ENCODE measurements at regions not wholly inside any gene's neighbourhood (a gene's known extent, or its start where the extent isn't known, plus 50 kb on each side); places are given as distances from the start of the nearest gene placed in this dataset.

DNA sequence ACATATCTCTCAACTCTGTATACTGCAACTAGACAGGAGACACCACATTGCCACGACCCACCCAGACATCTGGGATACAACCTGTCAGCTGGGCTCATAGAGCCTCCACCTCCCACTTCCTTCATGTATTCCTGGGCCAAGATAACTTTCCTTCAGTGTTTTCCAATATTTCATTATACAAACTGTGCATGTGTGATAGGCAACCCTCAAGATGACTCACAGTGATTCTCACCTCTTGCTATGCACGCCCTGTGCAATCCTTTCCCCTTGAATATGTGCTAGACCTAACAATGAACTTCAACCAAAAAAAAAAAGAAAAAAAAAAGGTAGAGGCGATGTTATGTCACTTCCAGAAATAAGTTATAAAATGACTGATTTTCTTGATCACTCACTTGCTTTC lies 138.0 kb upstream of the ALCAM start:
- H3K9me3 ChIP-seq = no peaks in the 10 kb centered on the region
- no peak for ATAC-seq
- no peak overlapping the region for H3K4me3 ChIP-seq
- no peaks in the 10 kb centered on the region for H3K4me1 ChIP-seq (ENCODE audit: low read depth)
- TF ChIP-seq, protein P1, sequence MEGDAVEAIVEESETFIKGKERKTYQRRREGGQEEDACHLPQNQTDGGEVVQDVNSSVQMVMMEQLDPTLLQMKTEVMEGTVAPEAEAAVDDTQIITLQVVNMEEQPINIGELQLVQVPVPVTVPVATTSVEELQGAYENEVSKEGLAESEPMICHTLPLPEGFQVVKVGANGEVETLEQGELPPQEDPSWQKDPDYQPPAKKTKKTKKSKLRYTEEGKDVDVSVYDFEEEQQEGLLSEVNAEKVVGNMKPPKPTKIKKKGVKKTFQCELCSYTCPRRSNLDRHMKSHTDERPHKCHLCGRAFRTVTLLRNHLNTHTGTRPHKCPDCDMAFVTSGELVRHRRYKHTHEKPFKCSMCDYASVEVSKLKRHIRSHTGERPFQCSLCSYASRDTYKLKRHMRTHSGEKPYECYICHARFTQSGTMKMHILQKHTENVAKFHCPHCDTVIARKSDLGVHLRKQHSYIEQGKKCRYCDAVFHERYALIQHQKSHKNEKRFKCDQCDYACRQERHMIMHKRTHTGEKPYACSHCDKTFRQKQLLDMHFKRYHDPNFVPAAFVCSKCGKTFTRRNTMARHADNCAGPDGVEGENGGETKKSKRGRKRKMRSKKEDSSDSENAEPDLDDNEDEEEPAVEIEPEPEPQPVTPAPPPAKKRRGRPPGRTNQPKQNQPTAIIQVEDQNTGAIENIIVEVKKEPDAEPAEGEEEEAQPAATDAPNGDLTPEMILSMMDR (IDR thresholded peaks at IDR 0.05) = no peak
- intact Hi-C loops (cut with DNase I, micrococcal nuclease) = no loop called here
- no peak for DNase-seq
- H3K36me3 ChIP-seq (ENCODE audit: low read depth) = no peaks in the 10 kb centered on the region

DNA sequence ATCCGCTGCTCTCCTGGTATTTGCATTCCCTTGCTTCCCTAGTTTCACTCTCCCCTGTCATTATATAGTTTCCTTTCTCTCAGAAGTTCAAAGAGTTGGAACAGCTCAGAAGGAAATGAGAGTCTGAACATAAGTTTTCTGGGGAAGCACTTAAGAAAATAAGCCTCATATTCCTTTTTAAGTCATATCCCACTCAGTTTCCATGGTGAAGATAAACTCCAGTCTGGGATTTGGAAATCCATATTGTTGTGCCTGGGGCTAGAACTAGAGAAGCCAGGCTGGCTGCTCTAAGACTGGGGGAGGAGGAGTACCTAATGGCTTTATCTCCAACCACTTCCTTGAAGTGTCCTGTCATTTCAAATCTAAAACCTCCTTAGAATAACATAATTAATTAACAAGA lies 134.2 kb upstream of the ALCAM start:
- Histone ChIP-seq H3K9me3 (no peaks in the 10 kb centered on the region), H3K36me3 (ENCODE audit: low read depth) (no peaks in the 10 kb centered on the region), H3K4me3 (no peak overlapping the region), H3K4me1 (ENCODE audit: low read depth) (no peaks in the 10 kb centered on the region)
- ATAC-seq = no peak
- no peak for DNase-seq
- TF ChIP-seq, protein P1 (IDR thresholded peaks at IDR 0.05) = no peak
- intact Hi-C loops (cut with DNase I, micrococcal nuclease) = no loop called here

DNA sequence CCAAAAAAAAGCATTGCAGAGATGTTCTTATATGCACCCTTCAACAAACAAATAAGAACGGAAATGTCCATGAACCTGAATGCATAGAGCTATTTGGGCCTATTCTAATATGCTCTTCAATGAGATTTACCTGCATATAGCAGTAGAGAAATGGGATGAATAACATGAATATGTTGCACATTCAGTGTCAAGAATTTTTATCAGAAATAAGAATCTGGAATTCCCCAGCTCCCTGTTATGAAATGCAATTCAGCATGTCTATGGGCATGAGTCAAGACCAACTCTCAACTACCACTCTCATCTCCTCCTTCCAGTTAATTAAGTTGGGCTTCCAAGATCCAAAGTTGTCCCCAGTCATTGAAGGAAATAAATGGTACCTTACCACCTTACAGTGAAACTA lies 133.7 kb upstream of the ALCAM start:
- DNase-seq (no peak), ATAC-seq (no peak)
- TF ChIP-seq, protein P1 (IDR thresholded peaks at IDR 0.05) = no peak
- no peaks in the 10 kb centered on the region for H3K4me1 ChIP-seq (ENCODE audit: low read depth)
- intact Hi-C loops (cut with DNase I, micrococcal nuclease) = no loop called here
- H3K9me3 ChIP-seq = no peaks in the 10 kb centered on the region
- H3K4me3 ChIP-seq = no peak overlapping the region
- H3K36me3 ChIP-seq (ENCODE audit: low read depth) = no peaks in the 10 kb centered on the region

DNA sequence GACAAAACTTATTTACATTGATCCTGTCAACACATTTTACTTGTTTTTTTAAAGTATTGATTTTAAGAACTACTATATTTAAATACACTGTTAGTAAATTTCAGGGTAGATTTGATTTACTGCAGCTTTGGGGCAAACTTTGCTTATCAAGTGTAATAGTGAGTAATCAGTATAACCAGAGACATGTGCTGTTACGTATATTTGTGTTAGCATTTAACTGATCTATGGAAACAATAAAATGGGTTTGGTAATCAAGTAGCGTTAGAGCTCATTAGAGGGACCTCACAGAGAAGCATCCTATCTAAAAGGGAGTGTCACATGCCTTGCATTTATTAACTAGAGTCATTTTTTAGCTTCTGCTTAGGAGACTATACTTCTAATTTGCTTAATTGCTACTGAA lies 131.5 kb upstream of the ALCAM start:
- TF ChIP-seq, protein P1 (IDR thresholded peaks at IDR 0.05) = no peak
- intact Hi-C loops (cut with DNase I, micrococcal nuclease) = no loop called here
- H3K36me3 ChIP-seq (ENCODE audit: low read depth) = no peaks in the 10 kb centered on the region
- ATAC-seq (no peak), DNase-seq (no peak)
- H3K9me3 ChIP-seq = no peaks in the 10 kb centered on the region
- no peaks in the 10 kb centered on the region for H3K4me1 ChIP-seq (ENCODE audit: low read depth)
- no peak overlapping the region for H3K4me3 ChIP-seq

DNA sequence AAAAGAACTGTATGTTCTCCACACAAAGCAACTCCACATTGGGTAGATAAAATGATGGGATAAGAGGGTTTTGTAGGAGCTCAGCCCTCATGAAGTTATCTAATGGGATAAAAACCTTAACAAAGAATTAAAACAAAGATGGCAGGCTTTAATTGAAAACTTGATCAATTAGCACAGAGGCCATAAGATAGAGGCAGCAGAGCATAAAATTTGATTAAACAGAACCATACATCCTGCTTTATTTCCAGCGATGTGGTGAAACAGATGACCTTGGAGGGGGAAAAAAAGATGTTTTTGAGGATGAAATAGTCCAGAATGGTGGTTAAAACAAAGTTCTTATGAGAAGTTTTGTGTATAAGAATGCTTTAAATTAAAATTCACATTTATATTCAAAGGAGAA lies 130.9 kb upstream of the ALCAM start:
- Histone ChIP-seq H3K4me3 (no peak overlapping the region), H3K36me3 (ENCODE audit: low read depth) (no peaks in the 10 kb centered on the region), H3K9me3 (no peaks in the 10 kb centered on the region), H3K4me1 (ENCODE audit: low read depth) (no peaks in the 10 kb centered on the region)
- TF ChIP-seq, protein P1 (IDR thresholded peaks at IDR 0.05) = no peak
- intact Hi-C loops (cut with DNase I, micrococcal nuclease) = no loop called here
- DNase-seq (no peak), ATAC-seq (no peak)

DNA sequence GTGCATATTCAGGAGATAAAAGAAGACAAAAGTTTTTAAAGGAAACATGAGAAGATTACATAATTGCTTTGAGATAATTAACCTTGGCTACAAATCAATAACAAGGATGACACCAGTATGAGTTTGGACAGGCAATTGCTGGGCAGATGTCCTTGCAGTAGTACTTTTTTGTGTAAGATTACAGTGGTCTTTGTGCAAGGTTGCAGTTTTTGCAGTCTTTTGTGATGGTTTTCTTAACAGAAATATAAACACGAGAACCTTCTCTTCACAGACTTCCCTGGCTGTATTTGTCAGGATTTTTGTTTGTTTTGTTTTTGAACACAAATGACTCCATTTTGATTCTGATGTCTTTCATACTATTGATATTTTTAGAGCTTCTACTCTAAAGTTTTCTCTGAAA lies 128.3 kb upstream of the ALCAM start:
- DNase-seq (no peak), ATAC-seq (no peak)
- no peaks in the 10 kb centered on the region for H3K9me3 ChIP-seq
- no peaks in the 10 kb centered on the region for H3K36me3 ChIP-seq (ENCODE audit: low read depth)
- H3K4me3 ChIP-seq = no peak overlapping the region
- H3K4me1 ChIP-seq (ENCODE audit: low read depth) = no peaks in the 10 kb centered on the region
- intact Hi-C loops (cut with DNase I, micrococcal nuclease) = no loop called here
- TF ChIP-seq, protein P1 (IDR thresholded peaks at IDR 0.05) = no peak
